ENCODE measurements at regions not wholly inside any gene's neighbourhood (a gene's known extent, or its start where the extent isn't known, plus 50 kb on each side); places are given as distances from the start of the nearest gene placed in this dataset.

GRCh38 chr6:21820442-21820841 is 226.9 kb downstream of the SOX4 start:
- Histone ChIP-seq H3K79me2 (ENCODE audit: insufficient read depth, low read length) (peaks cover 77% of the 10 kb centered on the region), H3K36me3 (ENCODE audit: insufficient read depth, low read length) (peaks cover 46% of the 10 kb centered on the region; the same call in 1 of the 2 replicates)
- TF ChIP-seq EZH2phosphoT487 (IDR thresholded peaks at IDR 0.05; ENCODE audit: borderline replicate concordance), result no peak
- TF ChIP-seq, protein P1, sequence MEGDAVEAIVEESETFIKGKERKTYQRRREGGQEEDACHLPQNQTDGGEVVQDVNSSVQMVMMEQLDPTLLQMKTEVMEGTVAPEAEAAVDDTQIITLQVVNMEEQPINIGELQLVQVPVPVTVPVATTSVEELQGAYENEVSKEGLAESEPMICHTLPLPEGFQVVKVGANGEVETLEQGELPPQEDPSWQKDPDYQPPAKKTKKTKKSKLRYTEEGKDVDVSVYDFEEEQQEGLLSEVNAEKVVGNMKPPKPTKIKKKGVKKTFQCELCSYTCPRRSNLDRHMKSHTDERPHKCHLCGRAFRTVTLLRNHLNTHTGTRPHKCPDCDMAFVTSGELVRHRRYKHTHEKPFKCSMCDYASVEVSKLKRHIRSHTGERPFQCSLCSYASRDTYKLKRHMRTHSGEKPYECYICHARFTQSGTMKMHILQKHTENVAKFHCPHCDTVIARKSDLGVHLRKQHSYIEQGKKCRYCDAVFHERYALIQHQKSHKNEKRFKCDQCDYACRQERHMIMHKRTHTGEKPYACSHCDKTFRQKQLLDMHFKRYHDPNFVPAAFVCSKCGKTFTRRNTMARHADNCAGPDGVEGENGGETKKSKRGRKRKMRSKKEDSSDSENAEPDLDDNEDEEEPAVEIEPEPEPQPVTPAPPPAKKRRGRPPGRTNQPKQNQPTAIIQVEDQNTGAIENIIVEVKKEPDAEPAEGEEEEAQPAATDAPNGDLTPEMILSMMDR (conservative IDR thresholded peaks at IDR 0.05; ENCODE audit: low read length), result no peak

GRCh38 chr6:21823371-21823770 is 229.8 kb downstream of the SOX4 start:
- H3K9me2 ChIP-seq (replicated peaks; ENCODE audit: low read depth, low read length), result no peaks in the 10 kb centered on the region
- H3K4me2 ChIP-seq (ENCODE audit: low read depth, low read length, poor library complexity, severe bottlenecking), result peak overlapping the region; percentile 17
- H3K36me3 ChIP-seq (ENCODE audit: insufficient read depth, low read length), result peaks cover 55% of the 10 kb centered on the region; the same call in 1 of the 2 replicates
- H4K20me1 ChIP-seq (ENCODE audit: insufficient read depth, low read length, poor library complexity, severe bottlenecking), result peaks cover 71% of the 10 kb centered on the region
- peaks cover 92% of the 10 kb centered on the region for H3K79me2 ChIP-seq (ENCODE audit: insufficient read depth, low read length)
- no peak overlapping the region for H3K9ac ChIP-seq (ENCODE audit: low read depth, low read length, poor library complexity, severe bottlenecking)
- H3K4me1 ChIP-seq (ENCODE audit: insufficient read depth, low read length, poor library complexity, severe bottlenecking), result peaks cover 21% of the 10 kb centered on the region
- TF ChIP-seq, protein P1 (conservative IDR thresholded peaks at IDR 0.05; ENCODE audit: low read length), result no peak
- TF ChIP-seq EZH2phosphoT487 (IDR thresholded peaks at IDR 0.05; ENCODE audit: borderline replicate concordance), result no peak
- no peak overlapping the region for H2AFZ ChIP-seq (ENCODE audit: low read length)
- no peaks in the 10 kb centered on the region for H3F3A ChIP-seq (ENCODE audit: low read depth)
- H3K9me3 ChIP-seq (ENCODE audit: insufficient read depth, low read depth, low read length), result no peaks in the 10 kb centered on the region
- no peaks in the 10 kb centered on the region for H3K27me3 ChIP-seq (ENCODE audit: insufficient read depth, low read length, poor library complexity, severe bottlenecking)
- H3K4me3 ChIP-seq (ENCODE audit: low read length, poor library complexity, severe bottlenecking), result no peak overlapping the region

More at GRCh38 chr6:21820442-21820841, 226.9 kb downstream of the SOX4 start:
- H3K4me2 ChIP-seq (ENCODE audit: low read depth, low read length, poor library complexity, severe bottlenecking), result no peak overlapping the region
- H3K9me2 ChIP-seq (replicated peaks; ENCODE audit: low read depth, low read length), result no peaks in the 10 kb centered on the region
- no peaks in the 10 kb centered on the region for H3K27me3 ChIP-seq (ENCODE audit: insufficient read depth, low read length, poor library complexity, severe bottlenecking)
- H3K9me3 ChIP-seq (ENCODE audit: insufficient read depth, low read depth, low read length), result no peaks in the 10 kb centered on the region
- no peak overlapping the region for H2AFZ ChIP-seq (ENCODE audit: low read length)
- H4K20me1 ChIP-seq (ENCODE audit: insufficient read depth, low read length, poor library complexity, severe bottlenecking), result peaks cover 62% of the 10 kb centered on the region
- no peaks in the 10 kb centered on the region for H3F3A ChIP-seq (ENCODE audit: low read depth)
- no peak overlapping the region for H3K9ac ChIP-seq (ENCODE audit: low read depth, low read length, poor library complexity, severe bottlenecking)
- peaks cover 21% of the 10 kb centered on the region for H3K4me1 ChIP-seq (ENCODE audit: insufficient read depth, low read length, poor library complexity, severe bottlenecking)
- H3K4me3 ChIP-seq (ENCODE audit: low read length, poor library complexity, severe bottlenecking), result no peak overlapping the region

GRCh38 chr6:21824431-21825177 is 231.1 kb downstream of the SOX4 start:
- peaks cover 21% of the 10 kb centered on the region for H3K4me1 ChIP-seq (ENCODE audit: insufficient read depth, low read length, poor library complexity, severe bottlenecking)
- no peak overlapping the region for H3K4me2 ChIP-seq (ENCODE audit: low read depth, low read length, poor library complexity, severe bottlenecking)

More at GRCh38 chr6:21824431-21825177, 231.1 kb downstream of the SOX4 start:
- Histone ChIP-seq H3K79me2 (ENCODE audit: insufficient read depth, low read length) (peaks cover 93% of the 10 kb centered on the region), H3K9ac (ENCODE audit: low read depth, low read length, poor library complexity, severe bottlenecking) (no peak overlapping the region), H3K9me2 (replicated peaks; ENCODE audit: low read depth, low read length) (no peaks in the 10 kb centered on the region), H3K4me3 (ENCODE audit: low read length, poor library complexity, severe bottlenecking) (no peak overlapping the region), H3F3A (ENCODE audit: low read depth) (no peaks in the 10 kb centered on the region), H4K20me1 (ENCODE audit: insufficient read depth, low read length, poor library complexity, severe bottlenecking) (peaks cover 81% of the 10 kb centered on the region), H3K27me3 (ENCODE audit: insufficient read depth, low read length, poor library complexity, severe bottlenecking) (no peaks in the 10 kb centered on the region), H3K9me3 (ENCODE audit: insufficient read depth, low read depth, low read length) (no peaks in the 10 kb centered on the region), H3K36me3 (ENCODE audit: insufficient read depth, low read length) (peaks cover 58% of the 10 kb centered on the region; the same call in 1 of the 2 replicates), H2AFZ (ENCODE audit: low read length) (no peak overlapping the region)
- TF ChIP-seq, protein P1 (conservative IDR thresholded peaks at IDR 0.05; ENCODE audit: low read length), result no peak
- no peak for TF ChIP-seq EZH2phosphoT487 (IDR thresholded peaks at IDR 0.05; ENCODE audit: borderline replicate concordance)

Measured in Loucy (cell line).